C4-2B (cell line): ENCODE measurements at regions not wholly inside any gene's neighbourhood (a gene's known extent, or its start where the extent isn't known, plus 50 kb on each side); places are given as distances from the start of the nearest gene placed in this dataset.

Experiments
- ZFX ChIP-seq: fragments of 450-650 bp; IDR thresholded peaks from 2 replicates; pipeline ENCODE4 v1.6.1; 2017
- TF ChIP-seq, protein P1 (sequence below): fragments of 450-650 bp; conservative IDR thresholded peaks from 2 replicates; pipeline ENCODE4 v1.5.1; 2017; ENCODE audit warnings: mild to moderate bottlenecking

DNA sequence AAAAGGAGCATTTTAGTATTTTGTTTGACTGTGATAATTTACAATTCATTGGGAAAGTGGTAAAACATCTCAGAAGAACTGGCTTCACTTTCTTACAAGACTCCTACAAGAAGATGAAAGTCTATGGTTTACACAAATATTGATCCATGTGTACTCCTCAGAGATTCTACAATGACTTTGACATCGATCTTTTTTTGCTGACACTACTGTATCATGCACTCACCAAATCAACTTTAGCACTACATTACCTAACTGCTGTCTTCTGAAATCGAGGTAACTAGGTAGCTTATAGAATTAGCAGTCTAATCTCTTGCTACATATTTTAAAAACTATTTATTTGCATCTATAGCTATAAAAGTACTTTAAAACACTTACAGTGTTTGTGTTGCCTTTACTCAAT lies 757.6 kb downstream of the TBL1XR1 start:
- TF ChIP-seq, protein P1, sequence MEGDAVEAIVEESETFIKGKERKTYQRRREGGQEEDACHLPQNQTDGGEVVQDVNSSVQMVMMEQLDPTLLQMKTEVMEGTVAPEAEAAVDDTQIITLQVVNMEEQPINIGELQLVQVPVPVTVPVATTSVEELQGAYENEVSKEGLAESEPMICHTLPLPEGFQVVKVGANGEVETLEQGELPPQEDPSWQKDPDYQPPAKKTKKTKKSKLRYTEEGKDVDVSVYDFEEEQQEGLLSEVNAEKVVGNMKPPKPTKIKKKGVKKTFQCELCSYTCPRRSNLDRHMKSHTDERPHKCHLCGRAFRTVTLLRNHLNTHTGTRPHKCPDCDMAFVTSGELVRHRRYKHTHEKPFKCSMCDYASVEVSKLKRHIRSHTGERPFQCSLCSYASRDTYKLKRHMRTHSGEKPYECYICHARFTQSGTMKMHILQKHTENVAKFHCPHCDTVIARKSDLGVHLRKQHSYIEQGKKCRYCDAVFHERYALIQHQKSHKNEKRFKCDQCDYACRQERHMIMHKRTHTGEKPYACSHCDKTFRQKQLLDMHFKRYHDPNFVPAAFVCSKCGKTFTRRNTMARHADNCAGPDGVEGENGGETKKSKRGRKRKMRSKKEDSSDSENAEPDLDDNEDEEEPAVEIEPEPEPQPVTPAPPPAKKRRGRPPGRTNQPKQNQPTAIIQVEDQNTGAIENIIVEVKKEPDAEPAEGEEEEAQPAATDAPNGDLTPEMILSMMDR = no peak
- no peak for TF ChIP-seq ZFX
